Psoas muscle (tissue), 7 donors: ENCODE measurements at regions not wholly inside any gene's neighbourhood (a gene's known extent, or its start where the extent isn't known, plus 50 kb on each side); places are given as distances from the start of the nearest gene placed in this dataset.

ENCODE experiments used
- ATAC-seq, 4 donors: fragments of 200-7000 bp; cut with Tn5 transposase; one replicate each; pipeline ENCODE4 v1.9.1; 2020; ENCODE audit warnings: moderate library complexity in 3 of 4, mild to moderate bottlenecking in 2 of 4
- DNase-seq, 2 donors: peaks; one replicate each; pipeline ENCODE4 v3.0.0-alpha.2; 2020
- H3K27ac ChIP-seq: fragments of 200-600 bp; one replicate; pipeline ENCODE4 v1.8.0; 2022
- H3K27me3 ChIP-seq, 3 donors: fragments of 200-600 bp in 1 of 3; one replicate each; pipeline versions ENCODE4 v1.6.1 to v1.8.0; 2013 to 2022; ENCODE audit warnings: low read length in 2 of 3, mild to moderate bottlenecking in 2 of 3, moderate library complexity in 1 of 3; ENCODE audit not compliant: insufficient read depth in 3 of 3
- H3K36me3 ChIP-seq, 2 donors: fragments of 200-600 bp in 1 of 2; one replicate each; pipeline versions ENCODE4 v1.6.1 to v1.8.0; 2013 to 2022; ENCODE audit warnings: low read depth in 1 of 2, mild to moderate bottlenecking in 1 of 2, moderate library complexity in 1 of 2; ENCODE audit not compliant: insufficient read depth in 1 of 2
- H3K4me1 ChIP-seq: fragments of 200-600 bp; one replicate; pipeline ENCODE4 v1.8.0; 2022
- H3K4me3 ChIP-seq: fragments of 200-600 bp; one replicate; pipeline ENCODE4 v1.8.0; 2022; ENCODE audit warnings: mild to moderate bottlenecking
- H3K9me3 ChIP-seq: fragments of 200-600 bp; one replicate; pipeline ENCODE4 v1.8.0; 2022
- whole genome bisulfite sequencing, 3 donors: extraction: QIAGEN DNeasy Blood & Tissue Kit; methylation state at CpG; one replicate each; pipeline versions ENCODE4 v1.1.6 to v1.1.7; 2013; 5-methylcytosine and 5-hydroxymethylcytosine counted together
- intact Hi-C, 2 donors: fragments of 100-400 bp; cut with DNase I; formaldehyde crosslinking; loops; one replicate each; pipeline versions ENCODE4 v1.11.0 to v1.14.2; 2022
- TF ChIP-seq, protein P1 (sequence below): fragments of 200-600 bp; IDR thresholded peaks from one replicate; pipeline ENCODE4 v1.8.0; 2022; ENCODE audit warnings: antibody characterized with exemption
- donor health status: healthy with polysubstance abuse.
- donor health status: DM: no; HTN: no; CAD: no; lungs with moderate emphysema.
- donor health status: Bipolar disorder and iron deficiency.
- donor health status: healthy.
- donor health status: DM: yes; HTN: yes; CAD: no.
- donor health status: DM: no; HTN: no; CAD: no.
- donor health status: DM: yes; HTN: yes; CAD: no.

DNA sequence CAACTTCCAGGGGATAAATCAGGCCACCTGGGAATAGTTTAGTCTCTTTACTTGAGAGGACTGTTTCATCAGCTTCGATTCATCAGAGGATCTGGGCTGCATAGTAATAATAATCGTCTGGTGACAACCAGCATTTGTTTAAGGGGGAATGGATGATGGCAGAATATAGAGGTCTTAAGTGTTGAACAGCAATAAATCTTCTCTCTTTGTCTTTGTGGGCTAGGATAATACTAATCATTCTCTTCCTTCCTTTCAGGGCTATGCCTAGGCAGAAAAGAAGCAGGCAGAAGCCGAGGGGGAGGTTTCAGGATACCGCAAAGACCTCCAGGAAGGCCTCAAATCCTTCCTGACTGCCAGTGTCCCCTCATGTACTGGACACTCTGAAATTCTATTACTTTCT lies 150.4 kb upstream of the GAREM1 start:
- no peak for DNase-seq
- Histone ChIP-seq H3K36me3 (no peaks in the 10 kb centered on the region), H3K4me1 (no peaks in the 10 kb centered on the region), H3K9me3 (no peaks in the 10 kb centered on the region), H3K27me3 (no peaks in the 10 kb centered on the region), H3K27ac (no peak overlapping the region), H3K4me3 (no peak overlapping the region)
- ATAC-seq = no peak
- TF ChIP-seq, protein P1, sequence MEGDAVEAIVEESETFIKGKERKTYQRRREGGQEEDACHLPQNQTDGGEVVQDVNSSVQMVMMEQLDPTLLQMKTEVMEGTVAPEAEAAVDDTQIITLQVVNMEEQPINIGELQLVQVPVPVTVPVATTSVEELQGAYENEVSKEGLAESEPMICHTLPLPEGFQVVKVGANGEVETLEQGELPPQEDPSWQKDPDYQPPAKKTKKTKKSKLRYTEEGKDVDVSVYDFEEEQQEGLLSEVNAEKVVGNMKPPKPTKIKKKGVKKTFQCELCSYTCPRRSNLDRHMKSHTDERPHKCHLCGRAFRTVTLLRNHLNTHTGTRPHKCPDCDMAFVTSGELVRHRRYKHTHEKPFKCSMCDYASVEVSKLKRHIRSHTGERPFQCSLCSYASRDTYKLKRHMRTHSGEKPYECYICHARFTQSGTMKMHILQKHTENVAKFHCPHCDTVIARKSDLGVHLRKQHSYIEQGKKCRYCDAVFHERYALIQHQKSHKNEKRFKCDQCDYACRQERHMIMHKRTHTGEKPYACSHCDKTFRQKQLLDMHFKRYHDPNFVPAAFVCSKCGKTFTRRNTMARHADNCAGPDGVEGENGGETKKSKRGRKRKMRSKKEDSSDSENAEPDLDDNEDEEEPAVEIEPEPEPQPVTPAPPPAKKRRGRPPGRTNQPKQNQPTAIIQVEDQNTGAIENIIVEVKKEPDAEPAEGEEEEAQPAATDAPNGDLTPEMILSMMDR = no peak
- 51 to 70% (median 54%) methylated on average over 4 of the region's 4 CpGs for WGBS, 3 donors
- intact Hi-C loops = no loop called here

DNA sequence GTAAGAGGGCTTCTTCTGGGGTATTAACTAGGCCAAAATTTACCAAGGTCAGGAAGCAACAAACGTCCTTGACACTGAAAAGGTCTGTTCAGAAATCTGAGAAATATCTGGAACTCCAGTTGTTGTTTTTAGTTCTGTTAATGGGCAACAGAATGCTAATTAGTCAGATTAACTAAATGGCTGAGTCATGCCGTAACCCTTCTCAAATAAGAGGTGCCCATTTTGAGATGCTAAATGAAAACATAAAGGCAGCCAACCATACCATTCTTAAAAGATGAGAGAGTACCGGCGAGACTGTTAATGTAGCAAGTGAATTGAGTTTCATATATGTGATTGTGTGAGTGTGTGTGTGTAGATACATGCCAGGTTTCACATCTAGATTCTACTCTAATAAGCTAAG lies 147.9 kb upstream of the GAREM1 start:
- H3K27me3 ChIP-seq = peaks cover 0 to 2% (median 2%) of the 10 kb centered on the region in 3 donors
- H3K4me3 ChIP-seq = no peak overlapping the region
- DNase-seq = no peak
- 79 to 83% (median 81%) methylated on average over 4 of the region's 4 CpGs for WGBS, 3 donors
- no peaks in the 10 kb centered on the region for H3K36me3 ChIP-seq
- intact Hi-C loops = no loop called here
- no peak overlapping the region for H3K27ac ChIP-seq
- no peaks in the 10 kb centered on the region for H3K9me3 ChIP-seq
- H3K4me1 ChIP-seq = no peaks in the 10 kb centered on the region
- ATAC-seq = no peak
- TF ChIP-seq, protein P1 = no peak

DNA sequence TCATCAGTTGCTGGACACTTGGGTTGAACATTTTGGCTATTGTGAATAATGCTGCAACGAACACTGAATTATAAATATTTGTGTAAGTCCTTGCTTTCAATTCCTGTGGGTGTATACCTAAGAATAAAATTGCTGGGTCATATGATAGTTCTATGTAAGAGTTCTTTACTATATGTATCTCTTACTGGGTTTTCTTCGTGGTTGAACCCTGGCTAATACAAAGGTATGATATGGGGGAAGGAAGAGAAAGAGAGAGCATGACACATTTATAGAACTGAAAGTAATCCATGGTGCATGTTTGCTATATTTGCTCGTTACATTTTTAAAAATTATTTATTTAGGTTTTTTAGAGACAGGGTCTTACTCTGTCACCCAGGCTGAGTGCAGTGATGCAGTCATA lies 143.1 kb upstream of the GAREM1 start:
- TF ChIP-seq, protein P1 = no peak
- no peak overlapping the region for H3K27ac ChIP-seq
- no peak for ATAC-seq
- peaks cover 0 to 2% (median 2%) of the 10 kb centered on the region in 3 donors for H3K27me3 ChIP-seq
- H3K36me3 ChIP-seq = no peaks in the 10 kb centered on the region
- H3K4me1 ChIP-seq = no peaks in the 10 kb centered on the region
- no peak overlapping the region for H3K4me3 ChIP-seq
- H3K9me3 ChIP-seq = no peaks in the 10 kb centered on the region
- WGBS, 3 donors = 74 to 85% (median 77%) methylated on average over 3 of the region's 3 CpGs
- intact Hi-C loops = no loop called here
- DNase-seq = no peak

DNA sequence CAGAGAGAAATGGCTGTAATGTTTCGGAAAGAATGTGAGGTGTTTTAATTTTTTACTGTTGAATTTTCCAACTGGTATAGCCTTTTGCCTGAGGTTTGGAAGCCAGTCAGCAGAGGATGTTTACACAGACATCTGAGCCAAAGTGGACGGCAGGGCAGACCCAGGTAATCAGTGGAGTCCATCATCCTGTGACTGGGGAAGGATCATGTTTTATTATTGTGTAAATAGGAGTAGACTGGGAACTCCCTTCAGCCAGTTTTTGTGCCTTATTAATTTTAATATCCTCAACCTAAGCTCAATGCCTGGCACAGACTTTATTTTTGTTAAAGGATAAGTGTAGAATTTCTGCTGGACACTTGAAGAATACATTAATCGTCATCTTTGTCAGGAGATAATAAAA lies 142.0 kb upstream of the GAREM1 start:
- 50 to 57% (median 53%) methylated on average over 3 of the region's 3 CpGs for WGBS, 3 donors
- TF ChIP-seq, protein P1 = no peak
- ATAC-seq = no peak

DNA sequence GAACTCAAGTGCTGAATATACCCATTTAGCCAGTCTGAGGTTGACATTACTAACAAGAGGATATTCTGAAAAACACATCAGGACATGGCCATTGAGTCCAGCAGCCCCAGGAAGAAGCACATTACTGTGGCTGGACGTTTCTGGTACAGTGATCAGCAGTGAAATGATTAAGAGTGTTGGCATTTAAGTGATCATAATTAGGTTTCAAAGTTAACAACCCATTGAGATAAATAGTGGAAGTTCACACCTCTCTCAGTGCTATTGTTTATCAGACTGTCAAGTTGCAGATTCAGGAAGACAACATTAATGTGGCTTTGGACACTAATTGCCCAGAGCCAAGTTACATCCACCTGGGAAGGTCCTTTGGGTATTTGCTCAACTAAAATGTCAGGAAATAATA lies 139.5 kb upstream of the GAREM1 start:
- Histone ChIP-seq H3K9me3 (no peaks in the 10 kb centered on the region), H3K27ac (no peak overlapping the region), H3K36me3 (no peaks in the 10 kb centered on the region), H3K4me1 (no peaks in the 10 kb centered on the region), H3K4me3 (no peak overlapping the region), H3K27me3 (no peaks in the 10 kb centered on the region)
- WGBS, 3 donors = 10 to 15% (median 11%) methylated on average over 1 of the region's 1 CpG
- TF ChIP-seq, protein P1 = no peak
- intact Hi-C loops = no loop called here
- DNase-seq = no peak
- ATAC-seq = no peak

More for the DNA sequence above, 142.0 kb upstream of the GAREM1 start:
- Histone ChIP-seq H3K4me1 (no peaks in the 10 kb centered on the region), H3K9me3 (no peaks in the 10 kb centered on the region), H3K4me3 (no peak overlapping the region), H3K27me3 (peaks cover 0 to 2% (median 2%) of the 10 kb centered on the region in 3 donors), H3K36me3 (no peaks in the 10 kb centered on the region), H3K27ac (no peak overlapping the region)
- intact Hi-C loops = no loop called here
- DNase-seq = no peak
